B cell (primary cell): ENCODE measurements at regions not wholly inside any gene's neighbourhood (a gene's known extent, or its start where the extent isn't known, plus 50 kb on each side); places are given as distances from the start of the nearest gene placed in this dataset.

Experiments used
- ATAC-seq: fragments of 200-7000 bp; cut with Tn5 transposase; one replicate; pipeline ENCODE4 v1.10.0; 2021; ENCODE audit warnings: low read depth, mild to moderate bottlenecking, moderate number of reproducible peaks, moderate library complexity
- CTCF ChIA-PET: fragments of 350-600 bp; sonication (Branson Sonifier 250); formaldehyde crosslinking; loops from one replicate; lab custom pipeline; 2021; ENCODE audit warnings: antibody characterized with exemption, inconsistent platforms; lab: Charles Lee
- POLR2A ChIA-PET: fragments of 350-600 bp; sonication (Branson Sonifier 250); formaldehyde crosslinking; loops from one replicate; lab custom pipeline; 2021; ENCODE audit warnings: antibody characterized with exemption; lab: Charles Lee
- DNase-seq: peaks from one replicate; pipeline ENCODE4 v3.0.0; 2013
- H2AFZ ChIP-seq: 2 replicates; pipeline ENCODE4 v1.6.1; 2012; ENCODE audit warnings: mild to moderate bottlenecking, low read depth, low read length; ENCODE audit not compliant: insufficient read depth, poor library complexity, severe bottlenecking
- H3K27ac ChIP-seq, 2 donors: 1 replicate in 1 of 2; 2 replicates in 1 of 2; pipeline ENCODE4 v1.5.1; 2012 to 2013; ENCODE audit warnings: low read length in 2 of 2, mild to moderate bottlenecking in 2 of 2, moderate library complexity in 1 of 2
- H3K27me3 ChIP-seq, 4 experiments: fragments of 200-600 bp in 1 of 4; sonication (generic) in 1 of 4; replicated peaks in 1 of 4; 1 replicate in 2 of 4; 2 replicates in 2 of 4; pipeline versions ENCODE4 v1.6.1 to v1.7.0; 2013 to 2016; ENCODE audit warnings: low read length in 3 of 4, mild to moderate bottlenecking in 2 of 4, mixed read lengths in 1 of 4, moderate library complexity in 1 of 4; ENCODE audit not compliant: insufficient read depth in 4 of 4, control insufficient read depth in 3 of 4; ENCODE audit errors: control extremely low read depth in 1 of 4
- H3K36me3 ChIP-seq, 2 experiments: replicated peaks in 1 of 2; 1 replicate in 1 of 2; 2 replicates in 1 of 2; pipeline versions ENCODE4 v1.6.1 to v1.7.1; 2013; ENCODE audit warnings: low read length in 1 of 2; ENCODE audit not compliant: insufficient read depth in 2 of 2, control insufficient read depth in 1 of 2; ENCODE audit errors: control extremely low read depth in 1 of 2, extremely low read depth in 1 of 2
- H3K4me1 ChIP-seq, 2 donors: fragments of 200-600 bp in 1 of 2; sonication (generic) in 1 of 2; 1 replicate in 1 of 2; 2 replicates in 1 of 2; pipeline versions ENCODE4 v1.5.1 to v1.6.1; 2013 to 2017; ENCODE audit warnings: low read length in 2 of 2; ENCODE audit not compliant: control insufficient read depth in 2 of 2, insufficient read depth in 2 of 2
- H3K4me2 ChIP-seq: replicated peaks from 2 replicates; pipeline ENCODE3; 2012; ENCODE audit warnings: mild to moderate bottlenecking, low read depth, low read length; ENCODE audit not compliant: poor library complexity, severe bottlenecking
- H3K4me3 ChIP-seq, 5 experiments: fragments of 200-600 bp in 1 of 5; sonication (generic) in 1 of 5; 1 replicate in 3 of 5; 2 replicates in 2 of 5; pipeline versions ENCODE4 v1.5.1 to v1.7.0; 2011 to 2016; ENCODE audit warnings: low read length in 4 of 5, mild to moderate bottlenecking in 4 of 5, low read depth in 2 of 5, control low read depth in 1 of 5, moderate library complexity in 1 of 5; ENCODE audit not compliant: insufficient read depth in 1 of 5; ENCODE audit errors: control extremely low read depth in 1 of 5, extremely low read depth in 1 of 5
- H3K79me2 ChIP-seq: fragments of 200-600 bp; sonication (generic); one replicate; pipeline ENCODE4 v1.6.0; 2016; ENCODE audit warnings: low read length; ENCODE audit not compliant: control insufficient read depth, insufficient read depth
- H3K9ac ChIP-seq: fragments of 200-600 bp; sonication (generic); 2 replicates; pipeline ENCODE4 v1.6.1; 2017; ENCODE audit warnings: mild to moderate bottlenecking, low read length, moderate library complexity
- H3K9me3 ChIP-seq, 3 donors: one replicate each; pipeline versions ENCODE4 v1.6.1 to v1.7.1; 2013; ENCODE audit warnings: low read length in 2 of 3; ENCODE audit not compliant: control insufficient read depth in 2 of 3, insufficient read depth in 1 of 3; ENCODE audit errors: control extremely low read depth in 1 of 3
- H4K20me1 ChIP-seq: 2 replicates; pipeline ENCODE4 v1.6.0; 2012; ENCODE audit warnings: mild to moderate bottlenecking, low read length; ENCODE audit not compliant: insufficient read depth, control insufficient read depth, poor library complexity, severe bottlenecking
- H3K27ac Mint-ChIP-seq: one replicate; pipeline ENCODE4 v1.8.0; 2021; ENCODE audit warnings: mixed read lengths
- H3K27me3 Mint-ChIP-seq: one replicate; pipeline ENCODE4 v1.8.0; 2021; ENCODE audit warnings: mixed read lengths
- H3K4me1 Mint-ChIP-seq: one replicate; pipeline ENCODE4 v1.8.0; 2021; ENCODE audit warnings: mixed read lengths
- H3K4me3 Mint-ChIP-seq: one replicate; pipeline ENCODE4 v1.8.0; 2021; ENCODE audit warnings: mixed read lengths
- H3K9me3 Mint-ChIP-seq: one replicate; pipeline ENCODE4 v1.8.0; 2022; ENCODE audit warnings: mixed read lengths; ENCODE audit not compliant: insufficient read depth
- EZH2 ChIP-seq: IDR thresholded peaks from 2 replicates; pipeline ENCODE4 v1.6.1; 2012; ENCODE audit warnings: borderline replicate concordance, low read depth, mild to moderate bottlenecking, moderate library complexity, low read length; ENCODE audit not compliant: insufficient read depth, poor library complexity, severe bottlenecking
- WGBS: methylation state at CpG from one replicate; pipeline ENCODE4 v1.1.5; 2013; ENCODE audit warnings: missing lambda C conversion rate; ENCODE audit not compliant: insufficient coverage; 5-methylcytosine and 5-hydroxymethylcytosine counted together
- intact Hi-C: fragments of 100-400 bp; cut with micrococcal nuclease; formaldehyde crosslinking; loops from one replicate; pipeline ENCODE4 v1.10.0; 2022
- TF ChIP-seq, protein P1 (sequence below): fragments of 200-600 bp; IDR thresholded peaks from one replicate; pipeline ENCODE4 v1.8.0; 2022; ENCODE audit warnings: antibody characterized with exemption, mild to moderate bottlenecking

- no peak overlapping the region for H3K4me2 ChIP-seq
- H2AFZ ChIP-seq, result no peak overlapping the region
- no peaks in the 10 kb centered on the region for H3K79me2 ChIP-seq
- DNase-seq, result no peak
- no peaks in the 10 kb centered on the region for H3K36me3 ChIP-seq
- H3K4me3 ChIP-seq, result no peak overlapping the region
- Mint-ChIP-seq H3K27me3 (peaks cover 3% of the 10 kb centered on the region), H3K27ac (no peak overlapping the region), H3K9me3 (peaks cover 4% of the 10 kb centered on the region), H3K4me3 (no peak overlapping the region), H3K4me1 (no peaks in the 10 kb centered on the region)
- intact Hi-C loops, result no loop called here
- peaks cover 0 to 3% (median 0%) of the 10 kb centered on the region in 4 experiments for H3K27me3 ChIP-seq
- WGBS, result no CpG with 5 or more reads among the region's 1 CpG
- H3K9me3 ChIP-seq, result peaks cover 0 to under 1% (median 0%) of the 10 kb centered on the region in 3 donors
- ChIA-PET POLR2A (no interaction called here), CTCF (no interaction called here)
- no peak for ATAC-seq
- H3K4me1 ChIP-seq, result no peaks in the 10 kb centered on the region
- no peak overlapping the region for H3K27ac ChIP-seq
- no peak overlapping the region for H3K9ac ChIP-seq
- H4K20me1 ChIP-seq, result no peaks in the 10 kb centered on the region
- TF ChIP-seq, protein P1, sequence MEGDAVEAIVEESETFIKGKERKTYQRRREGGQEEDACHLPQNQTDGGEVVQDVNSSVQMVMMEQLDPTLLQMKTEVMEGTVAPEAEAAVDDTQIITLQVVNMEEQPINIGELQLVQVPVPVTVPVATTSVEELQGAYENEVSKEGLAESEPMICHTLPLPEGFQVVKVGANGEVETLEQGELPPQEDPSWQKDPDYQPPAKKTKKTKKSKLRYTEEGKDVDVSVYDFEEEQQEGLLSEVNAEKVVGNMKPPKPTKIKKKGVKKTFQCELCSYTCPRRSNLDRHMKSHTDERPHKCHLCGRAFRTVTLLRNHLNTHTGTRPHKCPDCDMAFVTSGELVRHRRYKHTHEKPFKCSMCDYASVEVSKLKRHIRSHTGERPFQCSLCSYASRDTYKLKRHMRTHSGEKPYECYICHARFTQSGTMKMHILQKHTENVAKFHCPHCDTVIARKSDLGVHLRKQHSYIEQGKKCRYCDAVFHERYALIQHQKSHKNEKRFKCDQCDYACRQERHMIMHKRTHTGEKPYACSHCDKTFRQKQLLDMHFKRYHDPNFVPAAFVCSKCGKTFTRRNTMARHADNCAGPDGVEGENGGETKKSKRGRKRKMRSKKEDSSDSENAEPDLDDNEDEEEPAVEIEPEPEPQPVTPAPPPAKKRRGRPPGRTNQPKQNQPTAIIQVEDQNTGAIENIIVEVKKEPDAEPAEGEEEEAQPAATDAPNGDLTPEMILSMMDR, result no peak
- TF ChIP-seq EZH2, result no peak
These were observed 204.4 kb upstream of the THBS1 start for GRCh38 chr15:39376371-39376909.

GRCh38 chr15:39381517-39381916 is 199.4 kb upstream of the THBS1 start:
- CTCF ChIA-PET, result no interaction called here
- POLR2A ChIA-PET, result no interaction called here
- intact Hi-C loops, result no loop called here
- TF ChIP-seq, protein P1, result no peak
- TF ChIP-seq EZH2, result no peak
- Histone ChIP-seq H3K27ac (no peak overlapping the region), H3K79me2 (no peaks in the 10 kb centered on the region), H3K4me2 (no peak overlapping the region), H3K27me3 (no peaks in the 10 kb centered on the region), H3K4me1 (no peaks in the 10 kb centered on the region), H3K9ac (no peak overlapping the region), H3K36me3 (no peaks in the 10 kb centered on the region), H4K20me1 (no peaks in the 10 kb centered on the region), H3K4me3 (no peak overlapping the region), H2AFZ (no peak overlapping the region), H3K9me3 (peaks cover 0 to 2% (median 0%) of the 10 kb centered on the region in 3 donors)
- DNase-seq (no peak), ATAC-seq (no peak)
- no peaks in the 10 kb centered on the region for H3K9me3 Mint-ChIP-seq
- no peak overlapping the region for H3K4me3 Mint-ChIP-seq
- H3K27me3 Mint-ChIP-seq, result peaks cover 3% of the 10 kb centered on the region
- H3K4me1 Mint-ChIP-seq, result no peaks in the 10 kb centered on the region
- H3K27ac Mint-ChIP-seq, result no peak overlapping the region
- WGBS, result no CpG with 5 or more reads among the region's 1 CpG
